Cardiac muscle cell (in vitro differentiated cells and primary cell): ENCODE measurements at regions not wholly inside any gene's neighbourhood (a gene's known extent, or its start where the extent isn't known, plus 50 kb on each side); places are given as distances from the start of the nearest gene placed in this dataset.

Experiments used
- DNase-seq, 2 donors: peaks; one replicate each; pipeline versions ENCODE4 v3.0.0 to v3.0.0-alpha.2; 2010 to 2017; ENCODE audit warnings: low read depth in 1 of 2, low spot score in 1 of 2
- H3K27ac ChIP-seq: fragments of 200-600 bp; sonication (generic); 2 replicates; pipeline ENCODE4 v1.5.1; 2016
- H3K27me3 ChIP-seq: fragments of 200-600 bp; sonication (generic); 2 replicates; pipeline ENCODE4 v1.6.0; 2016; ENCODE audit warnings: control low read depth
- H3K36me3 ChIP-seq: fragments of 200-600 bp; sonication (generic); 2 replicates; pipeline ENCODE4 v1.5.1; 2016; ENCODE audit warnings: control low read depth
- H3K4me1 ChIP-seq: fragments of 200-600 bp; sonication (generic); 2 replicates; pipeline ENCODE4 v1.8.1; 2017; ENCODE audit warnings: low read depth, mild to moderate bottlenecking, mixed run types
- H3K4me3 ChIP-seq: fragments of 200-600 bp; sonication (generic); 2 replicates; pipeline ENCODE4 v1.5.1; 2016; ENCODE audit warnings: mild to moderate bottlenecking
- H3K9me3 ChIP-seq: fragments of 200-600 bp; sonication (generic); 2 replicates; pipeline ENCODE4 v1.5.1; 2017; ENCODE audit warnings: low read depth, mild to moderate bottlenecking, control low read depth
- TF ChIP-seq, protein P1 (sequence below): IDR thresholded peaks from 2 replicates; pipeline ENCODE4 v1.5.1; 2012; ENCODE audit warnings: low read depth, mild to moderate bottlenecking, low read length

DNA sequence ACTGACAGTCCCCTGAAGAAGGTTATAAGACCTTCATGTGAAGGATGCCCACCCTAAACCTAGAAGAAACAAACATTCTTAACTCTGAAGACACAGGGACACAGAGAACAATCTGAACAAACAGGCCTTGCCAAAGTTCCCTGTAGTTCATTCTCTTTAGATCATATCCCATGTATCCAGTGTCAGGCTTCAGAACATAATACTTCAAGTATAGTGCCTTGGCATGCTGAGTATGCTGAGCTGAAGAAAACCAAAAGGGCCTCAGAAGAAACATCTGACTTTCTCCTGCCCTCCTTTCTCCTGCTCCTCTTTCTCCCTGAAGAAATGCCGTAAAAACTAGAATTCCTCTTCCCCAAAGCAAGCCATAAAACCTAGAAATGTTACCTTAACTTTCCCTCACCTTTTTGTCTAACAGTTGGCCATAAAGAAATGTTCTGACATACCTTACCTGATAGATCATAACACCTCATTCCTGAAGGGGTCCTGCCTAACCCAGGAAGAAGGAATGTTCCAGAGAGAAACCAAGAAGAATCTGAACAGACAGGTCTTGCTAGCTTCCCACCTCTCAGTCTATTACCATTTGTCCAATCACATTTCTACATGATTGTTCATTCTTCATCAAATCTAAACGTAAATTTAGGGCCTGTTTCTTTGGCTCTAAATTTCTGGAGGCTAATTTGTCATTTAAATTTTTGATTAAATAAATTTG, 160.1 kb upstream of the ZC3H15 start:
- Histone ChIP-seq H3K27me3 (no peaks in the 10 kb centered on the region), H3K9me3 (no peaks in the 10 kb centered on the region), H3K4me1 (no peaks in the 10 kb centered on the region), H3K4me3 (no peak overlapping the region), H3K36me3 (no peaks in the 10 kb centered on the region), H3K27ac (no peak overlapping the region)
- TF ChIP-seq, protein P1, sequence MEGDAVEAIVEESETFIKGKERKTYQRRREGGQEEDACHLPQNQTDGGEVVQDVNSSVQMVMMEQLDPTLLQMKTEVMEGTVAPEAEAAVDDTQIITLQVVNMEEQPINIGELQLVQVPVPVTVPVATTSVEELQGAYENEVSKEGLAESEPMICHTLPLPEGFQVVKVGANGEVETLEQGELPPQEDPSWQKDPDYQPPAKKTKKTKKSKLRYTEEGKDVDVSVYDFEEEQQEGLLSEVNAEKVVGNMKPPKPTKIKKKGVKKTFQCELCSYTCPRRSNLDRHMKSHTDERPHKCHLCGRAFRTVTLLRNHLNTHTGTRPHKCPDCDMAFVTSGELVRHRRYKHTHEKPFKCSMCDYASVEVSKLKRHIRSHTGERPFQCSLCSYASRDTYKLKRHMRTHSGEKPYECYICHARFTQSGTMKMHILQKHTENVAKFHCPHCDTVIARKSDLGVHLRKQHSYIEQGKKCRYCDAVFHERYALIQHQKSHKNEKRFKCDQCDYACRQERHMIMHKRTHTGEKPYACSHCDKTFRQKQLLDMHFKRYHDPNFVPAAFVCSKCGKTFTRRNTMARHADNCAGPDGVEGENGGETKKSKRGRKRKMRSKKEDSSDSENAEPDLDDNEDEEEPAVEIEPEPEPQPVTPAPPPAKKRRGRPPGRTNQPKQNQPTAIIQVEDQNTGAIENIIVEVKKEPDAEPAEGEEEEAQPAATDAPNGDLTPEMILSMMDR: no peak
- no peak for DNase-seq

DNA sequence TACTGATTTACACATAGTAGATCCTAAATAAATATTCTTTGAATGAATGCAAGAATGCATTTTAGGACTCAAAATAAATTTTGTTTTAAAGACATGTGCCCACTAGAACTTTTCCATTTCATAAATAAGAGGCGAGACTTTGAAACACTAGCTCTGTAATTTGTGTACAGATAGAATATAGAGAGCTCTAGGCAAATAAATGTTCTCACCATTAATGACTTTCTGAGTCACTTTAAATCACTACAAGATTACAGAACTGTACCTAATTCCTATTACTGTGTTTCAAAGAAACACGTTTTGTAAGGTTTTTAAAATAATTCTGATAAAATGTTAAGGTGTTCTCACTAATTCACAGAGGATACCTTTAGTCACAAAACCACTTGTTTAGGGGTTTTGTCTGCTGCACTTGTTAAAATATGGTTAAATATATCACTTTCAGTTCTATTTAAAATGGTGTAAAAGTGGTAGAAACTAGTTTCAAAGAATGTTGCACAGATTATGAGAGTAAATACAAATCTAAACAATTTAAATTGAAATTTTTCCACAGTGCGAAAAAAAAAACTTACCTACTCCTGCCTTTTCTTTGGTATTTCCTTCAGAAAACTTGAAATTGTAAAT, 158.7 kb upstream of the ZC3H15 start:
- H3K9me3 ChIP-seq: no peaks in the 10 kb centered on the region
- H3K4me3 ChIP-seq: no peak overlapping the region
- TF ChIP-seq, protein P1: no peak
- H3K27ac ChIP-seq: no peak overlapping the region
- no peaks in the 10 kb centered on the region for H3K36me3 ChIP-seq
- H3K27me3 ChIP-seq: no peaks in the 10 kb centered on the region
- DNase-seq: no peak
- H3K4me1 ChIP-seq: no peaks in the 10 kb centered on the region

DNA sequence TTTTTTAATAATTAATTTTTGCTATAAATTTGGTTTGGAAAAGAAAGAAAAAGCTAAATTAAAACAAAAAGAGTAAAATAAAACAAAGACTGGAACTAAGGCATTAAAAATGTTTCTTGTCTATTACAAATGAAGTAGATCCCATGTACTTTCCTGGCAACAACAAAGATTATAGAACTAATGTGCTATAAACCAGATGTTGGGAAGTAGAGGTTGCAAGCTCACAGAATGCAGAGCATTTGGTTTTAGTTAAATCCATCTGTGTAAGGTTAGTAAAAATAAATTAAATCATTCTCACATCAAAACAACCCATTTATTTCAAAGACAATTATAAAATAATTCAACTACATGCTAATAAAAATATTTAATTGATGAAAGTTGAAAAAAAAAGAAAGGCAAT, 157.2 kb upstream of the ZC3H15 start:
- H3K4me1 ChIP-seq: no peaks in the 10 kb centered on the region
- no peaks in the 10 kb centered on the region for H3K27me3 ChIP-seq
- no peak overlapping the region for H3K4me3 ChIP-seq
- TF ChIP-seq, protein P1: no peak
- no peaks in the 10 kb centered on the region for H3K9me3 ChIP-seq
- no peak overlapping the region for H3K27ac ChIP-seq
- no peak for DNase-seq
- no peaks in the 10 kb centered on the region for H3K36me3 ChIP-seq

DNA sequence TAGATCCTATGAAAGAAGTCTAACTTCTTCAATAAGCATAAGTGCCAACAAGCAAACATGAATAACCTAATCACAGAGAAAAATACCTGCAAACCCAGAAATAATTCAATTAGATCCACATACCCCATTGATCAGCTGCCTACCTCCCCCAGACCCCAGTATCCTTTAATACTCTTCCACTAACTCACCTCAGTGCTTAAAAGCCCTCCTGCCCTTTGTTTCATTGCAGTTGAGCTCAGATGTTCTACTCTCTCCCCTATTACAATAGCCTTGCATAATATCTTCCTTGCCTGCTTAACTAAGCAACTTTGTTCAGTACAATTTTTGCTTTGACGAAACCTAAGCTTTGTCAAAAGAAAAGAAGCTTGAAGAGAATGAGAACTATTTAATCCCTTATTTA, 156.0 kb upstream of the ZC3H15 start:
- Histone ChIP-seq H3K27ac (no peak overlapping the region), H3K27me3 (no peaks in the 10 kb centered on the region), H3K9me3 (no peaks in the 10 kb centered on the region), H3K4me3 (no peak overlapping the region), H3K36me3 (no peaks in the 10 kb centered on the region), H3K4me1 (no peaks in the 10 kb centered on the region)
- TF ChIP-seq, protein P1: no peak
- DNase-seq: no peak

DNA sequence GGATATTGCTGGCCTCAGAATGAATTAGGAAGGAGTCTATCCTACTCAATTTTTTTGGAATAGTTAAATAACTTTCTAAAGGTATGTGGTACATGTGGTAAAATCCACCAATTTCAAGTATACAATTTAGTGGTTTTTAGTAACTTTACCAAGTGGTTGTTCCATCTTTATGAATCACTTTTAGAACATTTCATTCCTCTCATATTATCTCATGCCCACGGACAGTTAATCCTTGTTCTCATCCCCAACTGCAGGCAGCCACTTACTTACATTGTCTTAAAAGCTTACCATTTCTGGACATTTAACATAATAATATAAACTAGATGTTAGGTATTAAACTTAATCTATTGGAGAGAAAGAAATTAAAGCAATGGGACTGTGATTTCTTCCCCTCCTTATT, 146.3 kb upstream of the ZC3H15 start:
- no peaks in the 10 kb centered on the region for H3K4me1 ChIP-seq
- TF ChIP-seq, protein P1: no peak
- no peak overlapping the region for H3K4me3 ChIP-seq
- no peaks in the 10 kb centered on the region for H3K36me3 ChIP-seq
- no peak overlapping the region for H3K27ac ChIP-seq
- no peaks in the 10 kb centered on the region for H3K9me3 ChIP-seq
- no peaks in the 10 kb centered on the region for H3K27me3 ChIP-seq
- DNase-seq: no peak
